ENCODE measurements at regions not wholly inside any gene's neighbourhood (a gene's known extent, or its start where the extent isn't known, plus 50 kb on each side); places are given as distances from the start of the nearest gene placed in this dataset.
"Not testable (repeated sequence)": the region's sequence is repeated elsewhere in the genome, so short reads cannot be mapped to it uniquely, and the experiment has no call there.

GRCh38 chr2:8342407-8342806 is 339.4 kb upstream of the ID2 start:
- DNase-seq = no peak

- DNase-seq = no peak
Observed at GRCh38 chr2:8343031-8343430, 338.8 kb upstream of the ID2 start.

GRCh38 chr2:8344144-8345097 is 337.4 kb upstream of the ID2 start:
- DNase-seq = no peak

GRCh38 chr2:8345200-8345599 is 336.7 kb upstream of the ID2 start:
- no peak for DNase-seq

GRCh38 chr2:8346208-8346607 is 335.6 kb upstream of the ID2 start:
- DNase-seq = no peak

- no peak for DNase-seq
Observed at GRCh38 chr2:8346706-8347430, 335.0 kb upstream of the ID2 start.

- not testable (repeated sequence) for DNase-seq
Observed at GRCh38 chr2:8348911-8349310, 332.9 kb upstream of the ID2 start.

- no peak for DNase-seq
Observed at GRCh38 chr2:8352296-8352695, 329.6 kb upstream of the ID2 start.

GRCh38 chr2:8352989-8353388 is 328.9 kb upstream of the ID2 start:
- DNase-seq = no peak

GRCh38 chr2:8355102-8355859 is 326.6 kb upstream of the ID2 start:
- no peak for DNase-seq

GRCh38 chr2:8357738-8358518 is 323.9 kb upstream of the ID2 start:
- DNase-seq = no peak

- DNase-seq = no peak
Observed at GRCh38 chr2:8361930-8362329, 319.9 kb upstream of the ID2 start.

- no peak for DNase-seq
Observed at GRCh38 chr2:8363161-8363560, 318.7 kb upstream of the ID2 start.

GRCh38 chr2:8364668-8365067 is 317.2 kb upstream of the ID2 start:
- no peak for DNase-seq

- no peak for DNase-seq
Observed at GRCh38 chr2:8365331-8365910, 316.4 kb upstream of the ID2 start.

- no peak for DNase-seq
Observed at GRCh38 chr2:8367833-8368232, 314.0 kb upstream of the ID2 start.

- no peak for DNase-seq
Observed at GRCh38 chr2:8368463-8368862, 313.4 kb upstream of the ID2 start.

- no peak for DNase-seq
Observed at GRCh38 chr2:8369522-8369921, 312.3 kb upstream of the ID2 start.

- no peak for DNase-seq
Observed at GRCh38 chr2:8370258-8370802, 311.5 kb upstream of the ID2 start.

- DNase-seq = no peak
Observed at GRCh38 chr2:8371653-8372052, 310.2 kb upstream of the ID2 start.

- DNase-seq = no peak
Observed at GRCh38 chr2:8374782-8375181, 307.1 kb upstream of the ID2 start.

Data from kidney glomerular epithelial cell (primary cell).